GM23248 (cell line): ENCODE measurements at regions not wholly inside any gene's neighbourhood (a gene's known extent, or its start where the extent isn't known, plus 50 kb on each side); places are given as distances from the start of the nearest gene placed in this dataset.

Experiments used
- EZH2 ChIP-seq: fragments of 200-600 bp; sonication (generic); IDR thresholded peaks from 2 replicates; pipeline ENCODE4 v1.6.1; 2018; ENCODE audit warnings: antibody characterized with exemption, mild to moderate bottlenecking; ENCODE audit not compliant: insufficient read depth, poor library complexity, severe bottlenecking
- EZH2phosphoT487 ChIP-seq: fragments of 200-600 bp; sonication (generic); IDR thresholded peaks from 2 replicates; pipeline ENCODE4 v1.6.1; 2018; ENCODE audit warnings: antibody characterized with exemption, moderate library complexity, mild to moderate bottlenecking, low read depth; ENCODE audit not compliant: insufficient read depth

GRCh38 chr10:105585171-105585570 lies 944.1 kb downstream of the SORCS3 start:
- TF ChIP-seq EZH2 (no peak), EZH2phosphoT487 (no peak)
